ENCODE measurements at regions not wholly inside any gene's neighbourhood (a gene's known extent, or its start where the extent isn't known, plus 50 kb on each side); places are given as distances from the start of the nearest gene placed in this dataset.

DNA sequence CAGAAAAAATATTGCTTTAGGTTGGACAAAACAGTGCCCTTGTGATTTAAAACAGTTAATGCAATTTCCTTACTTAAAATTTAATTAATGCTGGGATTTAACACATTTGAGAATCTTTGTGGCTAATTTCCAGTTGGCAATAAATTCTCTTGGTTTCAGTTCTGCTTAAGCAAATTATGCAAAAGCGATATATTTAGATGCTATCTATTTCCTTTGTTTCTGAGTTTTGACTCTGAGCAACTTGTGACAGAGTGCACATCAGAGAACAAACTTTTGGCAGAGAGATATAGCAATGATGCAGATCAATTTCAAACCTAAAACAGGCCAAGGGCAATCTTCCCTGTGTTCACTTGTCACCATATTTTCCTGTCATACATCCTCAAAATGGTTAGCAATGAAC is 933.6 kb upstream of the ZWINT start:
- DNase-seq = no peak

DNA sequence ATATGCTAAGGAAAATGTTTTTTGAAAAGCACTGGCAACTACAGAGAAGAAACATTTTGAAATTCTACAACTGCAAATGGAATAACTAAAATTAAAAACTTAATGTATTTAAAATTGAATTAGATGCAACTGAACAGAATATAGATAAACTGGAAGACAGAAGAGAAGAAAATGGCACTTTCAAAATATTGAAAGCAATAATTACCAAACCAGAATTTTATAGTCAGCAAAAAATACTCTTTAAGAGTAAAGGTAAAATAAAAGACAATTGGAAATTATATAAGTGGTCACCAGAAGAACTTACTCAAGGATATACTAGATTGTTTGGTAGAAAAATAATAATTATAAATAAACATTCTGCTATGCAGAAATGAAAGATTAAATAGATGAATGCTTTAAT is 927.7 kb upstream of the ZWINT start:
- DNase-seq = no peak

DNA sequence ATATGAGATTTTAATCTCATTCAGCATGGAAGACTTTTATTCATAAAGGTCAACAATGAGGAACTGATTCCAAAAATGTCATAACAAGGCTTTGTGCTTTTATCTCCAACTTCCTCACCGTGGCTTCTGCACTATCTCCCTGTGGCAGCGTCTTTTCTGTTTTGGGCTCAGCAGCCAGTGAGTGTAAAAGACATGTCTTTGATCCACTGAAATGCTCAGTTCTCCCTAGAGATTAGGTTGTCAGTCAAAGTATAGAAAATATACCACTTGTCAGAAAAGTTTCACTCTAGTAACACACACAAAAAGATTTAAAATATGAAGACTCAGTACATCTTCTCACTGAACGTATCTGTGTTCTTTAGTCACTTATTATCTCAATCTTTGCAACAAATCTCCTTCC is 901.8 kb upstream of the ZWINT start:
- DNase-seq = no peak

DNA sequence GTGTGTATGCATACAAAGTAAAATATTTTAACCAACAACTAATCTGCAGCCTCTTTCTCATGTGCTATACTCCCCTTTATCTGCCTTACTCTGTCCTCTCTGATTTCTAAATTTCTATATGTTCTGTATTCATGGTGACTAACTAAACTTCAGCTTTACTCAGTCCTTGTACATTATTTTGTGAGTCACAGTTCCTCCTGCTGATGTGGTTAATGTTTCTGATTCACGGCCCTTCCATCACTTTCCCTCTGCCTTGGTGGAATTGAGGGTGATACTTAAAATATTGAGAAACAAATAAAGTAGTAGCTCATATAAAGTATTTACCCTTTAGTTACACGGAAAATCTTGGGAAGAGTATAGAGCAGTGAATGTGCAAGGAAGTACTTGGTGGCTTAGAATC is 899.1 kb upstream of the ZWINT start:
- DNase-seq = no peak

DNA sequence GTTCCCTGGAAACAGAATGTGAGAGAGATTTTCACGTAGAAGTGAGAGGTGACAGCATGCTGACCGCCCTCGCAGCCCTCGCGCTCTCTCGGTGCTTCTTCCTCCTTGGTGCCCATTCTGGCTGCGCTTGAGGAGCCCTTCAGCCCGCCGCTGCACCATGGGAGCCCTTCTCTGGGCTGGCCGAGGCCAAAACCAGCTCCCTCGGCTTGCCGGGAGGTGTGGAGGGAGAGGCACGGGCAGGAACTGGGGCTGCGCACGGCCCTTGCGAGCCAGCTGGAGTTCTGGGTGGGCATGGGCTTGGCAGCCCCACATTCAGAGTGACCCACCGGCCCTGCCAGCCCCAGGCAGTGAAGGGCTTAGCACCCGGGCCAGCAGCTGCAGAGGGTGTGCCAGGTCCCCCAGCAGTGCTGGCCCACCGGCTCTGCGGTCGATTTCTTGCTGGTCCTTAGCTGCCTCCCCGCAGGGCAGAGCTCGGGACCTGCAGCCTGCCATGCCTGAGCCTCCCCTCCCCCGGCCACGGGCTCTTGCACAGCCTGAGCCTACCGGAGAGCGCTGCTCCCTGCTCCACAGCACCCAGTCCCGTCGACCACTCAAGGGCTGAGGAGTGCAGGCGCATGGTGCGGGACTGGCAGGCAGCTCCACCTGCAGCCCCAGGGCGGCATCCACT is 888.7 kb upstream of the ZWINT start:
- DNase-seq = no peak

DNA sequence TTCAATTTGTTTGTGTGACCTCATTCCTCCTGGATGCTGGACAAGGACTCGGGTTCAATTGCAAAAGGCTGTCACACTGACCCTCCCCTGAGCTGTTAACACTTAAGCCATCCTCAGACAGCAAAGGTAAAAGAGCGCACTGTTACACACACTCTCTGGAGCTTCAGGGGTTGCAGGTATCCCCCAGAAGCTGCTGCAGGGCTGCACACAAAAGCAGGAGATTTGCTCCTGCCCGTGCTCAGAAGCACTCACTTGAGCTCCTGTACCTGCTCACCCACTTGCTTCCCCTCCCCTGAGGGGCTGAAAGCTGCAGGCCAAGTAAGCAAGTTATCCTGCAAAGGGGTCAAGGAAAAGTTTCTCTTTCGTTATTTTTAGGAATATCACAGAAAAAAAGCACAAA is 886.2 kb upstream of the ZWINT start:
- no peak for DNase-seq

DNA sequence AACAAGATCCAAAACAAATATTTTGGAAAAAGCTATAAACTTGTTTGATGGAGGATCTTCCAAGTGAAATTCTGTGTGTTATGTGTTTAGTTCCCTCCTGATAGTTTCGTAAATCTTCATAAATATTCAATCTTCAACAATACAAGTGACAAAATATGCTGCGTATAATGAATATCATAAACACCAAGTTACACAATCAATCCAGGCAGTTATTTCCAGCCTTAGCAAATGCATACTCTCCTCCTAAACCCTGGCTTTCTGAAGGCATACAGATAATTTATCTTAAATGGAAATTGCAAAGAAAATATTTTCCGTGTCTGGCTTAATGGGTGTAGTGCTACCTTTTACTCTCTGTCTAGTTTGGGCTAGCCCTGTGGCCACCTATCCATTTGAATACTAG is 864.9 kb upstream of the ZWINT start:
- DNase-seq = no peak

DNA sequence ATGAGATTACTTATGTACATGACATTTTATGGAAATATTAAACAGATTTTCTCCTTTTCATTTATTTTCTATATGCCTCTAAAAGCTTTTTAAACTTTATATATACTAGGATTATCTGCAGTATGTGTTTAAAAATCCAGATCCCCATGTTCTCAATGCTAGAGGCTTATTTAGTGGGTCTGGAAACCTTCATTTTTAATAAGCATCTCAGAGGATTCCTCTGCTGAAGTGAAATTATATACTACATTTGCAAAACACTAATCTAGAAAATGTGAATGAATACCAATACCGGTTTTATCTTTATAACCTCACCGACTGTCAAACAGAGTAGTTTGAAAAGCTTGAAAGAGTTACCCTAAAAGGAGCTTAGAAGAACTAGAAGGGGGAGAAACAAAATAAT is 863.8 kb upstream of the ZWINT start:
- DNase-seq = no peak

DNA sequence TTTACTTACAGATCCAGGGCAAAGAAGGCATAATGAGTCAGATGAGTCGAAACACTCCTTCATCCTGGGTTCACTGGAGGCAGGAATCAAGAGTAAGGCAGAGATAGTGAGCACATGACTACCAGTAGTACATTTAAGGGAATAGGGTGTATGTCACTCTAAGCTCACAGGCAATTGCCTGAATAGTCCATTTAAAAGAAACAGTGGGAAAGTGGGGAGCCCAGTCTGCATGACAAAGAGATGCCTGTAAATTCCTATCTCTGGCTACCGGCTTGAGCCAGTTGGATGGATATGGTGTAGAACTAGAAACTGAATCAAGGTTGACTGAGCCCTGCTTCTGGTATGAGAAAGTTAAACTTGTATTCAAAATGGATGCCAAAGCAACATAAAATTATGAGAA is 861.5 kb upstream of the ZWINT start:
- no peak for DNase-seq

DNA sequence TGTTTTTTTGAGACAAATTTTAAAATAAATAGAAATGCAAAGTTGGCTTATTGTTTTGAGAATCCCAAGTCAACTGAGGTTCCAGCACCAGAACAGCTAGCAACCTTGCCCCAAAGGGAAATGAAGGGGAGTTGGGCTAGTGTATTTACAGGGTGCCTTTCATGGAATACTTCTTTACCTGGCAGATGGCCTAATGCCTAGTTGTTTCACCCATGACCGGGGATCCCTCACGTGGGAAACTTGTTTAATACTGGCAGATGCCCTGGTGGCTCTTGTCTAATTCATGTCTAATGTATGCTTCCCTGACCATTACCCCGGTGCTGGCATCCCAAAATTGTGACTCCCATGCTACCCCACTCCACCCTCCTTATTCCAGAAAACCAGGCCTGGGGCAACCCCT is 861.1 kb upstream of the ZWINT start:
- DNase-seq = no peak

DNA sequence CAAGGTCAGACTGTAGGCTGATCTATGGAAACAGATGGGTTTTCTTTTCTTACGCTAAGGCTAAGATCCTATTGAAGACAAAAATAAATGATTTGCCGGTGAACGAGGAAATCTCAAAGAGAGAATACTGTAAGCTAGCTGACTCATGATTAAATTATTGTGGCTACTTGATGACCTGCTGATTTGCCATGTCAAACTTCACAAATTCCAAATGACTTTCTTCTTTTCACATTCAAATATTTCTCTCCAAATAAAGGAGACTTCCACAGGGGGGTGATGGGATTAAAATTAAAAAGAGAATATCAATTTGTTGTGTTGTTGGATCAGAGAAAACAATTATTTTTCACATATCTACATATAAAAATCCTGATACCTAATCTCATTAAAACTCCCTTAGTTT is 860.6 kb upstream of the ZWINT start:
- no peak for DNase-seq

DNA sequence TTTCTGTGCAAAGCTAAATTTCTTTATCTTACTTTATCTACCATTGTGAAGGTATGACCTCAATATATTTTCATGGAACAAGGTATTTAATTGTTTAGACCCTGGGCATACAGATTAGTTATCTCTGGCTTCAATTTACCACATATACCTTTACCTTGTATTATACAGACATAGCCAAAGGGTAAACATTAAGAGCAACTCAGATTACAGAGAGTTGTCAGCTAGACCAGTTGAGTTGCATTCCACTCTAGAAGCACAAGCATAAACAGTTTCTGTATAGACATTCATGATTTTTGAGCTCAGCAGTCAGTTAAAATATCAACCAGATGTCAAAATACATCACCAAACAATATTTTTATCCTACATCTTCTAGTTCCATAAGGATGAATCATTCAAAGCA is 857.3 kb upstream of the ZWINT start:
- no peak for DNase-seq

DNA sequence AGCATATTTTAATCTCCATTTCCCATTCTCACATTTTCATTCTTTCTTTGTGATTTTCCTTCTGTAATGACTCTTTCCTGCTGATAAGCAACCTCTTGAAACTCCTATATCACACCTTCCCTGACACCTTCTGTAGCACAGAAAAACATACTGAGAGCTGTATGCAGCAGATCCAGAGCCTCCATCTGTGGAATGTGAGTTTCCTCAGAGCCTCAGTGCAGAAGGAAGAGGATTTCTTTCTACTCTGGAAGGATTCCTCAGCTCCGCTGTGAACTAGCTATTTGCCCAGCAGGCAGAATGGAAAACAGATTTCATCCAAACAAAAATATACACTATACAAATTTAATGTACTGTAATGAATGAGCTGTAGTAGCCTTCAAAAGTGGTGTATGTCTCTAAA is 841.3 kb upstream of the ZWINT start:
- no peak for DNase-seq

DNA sequence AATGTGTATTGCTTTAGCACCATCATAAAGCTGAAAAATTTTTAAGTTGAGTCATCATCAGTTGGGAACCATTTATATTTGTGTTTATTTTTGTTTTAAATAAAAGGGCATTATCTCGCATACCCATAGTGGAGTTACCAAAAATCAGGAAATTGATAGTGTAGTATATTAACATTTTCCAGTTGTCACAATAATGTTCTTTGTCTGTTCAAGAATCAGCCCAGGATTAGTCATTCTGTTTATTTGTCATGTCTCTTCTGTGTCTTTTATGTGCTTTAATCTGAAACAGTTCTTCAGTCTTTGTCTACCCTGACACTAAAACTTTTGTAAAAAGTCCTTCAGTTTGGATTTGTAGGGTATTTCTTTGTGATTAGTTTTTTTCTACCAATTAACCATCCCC is 827.8 kb upstream of the ZWINT start:
- DNase-seq = no peak

DNA sequence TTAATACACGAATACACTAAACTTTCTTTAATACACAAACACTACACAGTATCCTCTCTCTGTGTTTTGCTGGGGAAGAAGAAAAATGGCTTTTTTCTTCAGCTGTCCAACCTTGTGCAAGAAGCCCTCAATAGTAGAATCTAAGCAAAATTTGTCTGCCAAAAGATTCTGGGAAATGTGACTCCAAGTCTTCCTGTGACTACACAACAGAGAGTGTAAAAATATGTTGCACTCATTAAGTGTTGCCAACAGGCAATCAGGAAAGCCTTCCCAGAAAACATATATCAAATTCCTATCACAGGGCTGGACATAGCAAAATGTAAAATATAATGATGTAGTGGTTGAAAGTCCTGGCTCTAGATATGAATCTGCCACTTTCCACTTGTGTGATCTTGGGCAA is 825.1 kb upstream of the ZWINT start:
- DNase-seq = no peak

DNA sequence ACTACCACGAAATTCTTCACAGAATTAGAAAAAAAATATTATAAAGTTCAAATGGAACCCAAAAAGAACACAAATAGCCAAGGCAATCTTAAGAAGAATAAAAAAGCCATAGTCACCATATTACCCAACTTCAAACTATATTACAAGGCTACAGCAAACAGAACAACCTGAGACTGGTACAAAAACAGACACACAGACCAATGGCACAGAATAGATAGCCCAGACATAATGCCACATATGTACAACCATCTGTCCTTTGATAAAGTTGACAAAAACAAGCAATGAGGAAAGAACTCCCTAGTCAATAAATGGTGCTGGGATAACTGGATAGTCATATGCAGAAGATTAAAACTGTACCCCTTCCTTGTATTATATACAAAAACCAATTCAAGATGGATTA is 808.5 kb upstream of the ZWINT start:
- no peak for DNase-seq

DNA sequence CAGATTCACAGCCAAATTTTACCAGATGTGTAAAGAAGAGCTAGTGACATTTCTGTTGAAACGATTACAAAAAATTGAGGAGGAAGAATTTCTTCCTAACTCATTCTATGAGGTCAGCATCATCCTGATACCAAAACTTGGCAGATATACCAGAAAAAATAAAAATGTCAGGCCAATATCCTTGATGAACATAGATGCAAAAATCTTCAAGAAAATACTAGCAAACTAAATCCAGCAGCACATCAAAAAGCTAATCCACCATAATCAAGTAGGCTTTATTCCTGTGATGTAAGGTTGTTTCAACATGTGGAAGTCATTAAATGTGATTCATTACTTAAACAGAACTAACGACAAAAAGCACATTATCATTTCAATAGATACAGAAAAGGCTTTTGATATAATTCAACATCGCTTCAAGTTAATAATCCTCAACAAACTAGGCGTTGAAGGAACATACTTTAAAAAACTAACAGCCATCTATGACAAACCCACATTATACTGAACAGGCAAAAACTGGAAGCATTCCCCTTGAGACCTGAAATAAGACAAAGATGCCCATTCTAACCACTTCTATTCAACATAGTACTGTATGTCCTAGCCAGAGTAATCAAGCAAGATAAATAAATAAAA is 807.7 kb upstream of the ZWINT start:
- no peak for DNase-seq

DNA sequence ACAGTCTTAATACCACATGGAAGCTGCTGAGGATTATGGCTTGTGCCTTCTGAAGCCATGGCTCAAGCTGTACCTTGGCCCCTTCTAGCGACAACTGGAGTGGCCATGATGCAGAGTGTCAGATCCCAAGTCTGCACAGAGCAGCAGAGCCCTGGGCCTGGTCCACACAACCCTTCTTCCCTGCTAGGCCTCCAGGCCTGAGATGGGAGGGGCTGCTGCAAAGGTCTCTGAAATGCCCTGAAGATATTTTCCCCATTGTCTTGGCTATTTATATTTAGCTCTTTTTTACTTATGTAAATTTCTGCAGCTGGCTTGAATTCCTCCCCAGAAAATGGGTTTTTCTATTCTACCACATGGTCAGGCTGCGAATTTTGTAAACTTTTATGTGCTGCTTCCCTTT is 804.6 kb upstream of the ZWINT start:
- no peak for DNase-seq

DNA sequence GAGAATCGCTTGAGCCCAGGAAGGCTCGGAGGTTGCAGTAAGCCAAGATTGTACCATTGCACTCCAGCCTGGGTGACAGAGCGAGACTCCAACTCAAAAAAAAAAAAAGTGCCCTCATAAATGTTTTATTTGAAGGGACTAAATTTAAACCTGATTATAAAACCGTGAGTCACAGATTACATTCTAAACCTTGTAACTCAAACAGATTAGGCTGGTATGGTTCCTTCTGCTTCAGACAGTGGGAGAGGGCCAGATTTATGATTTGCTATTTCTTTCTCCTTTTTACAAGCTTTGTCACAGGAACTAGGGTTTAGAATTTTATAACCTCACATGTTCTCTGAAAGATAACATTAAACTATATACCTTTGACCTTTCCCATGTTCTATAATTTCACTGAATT is 801.2 kb upstream of the ZWINT start:
- no peak for DNase-seq

DNA sequence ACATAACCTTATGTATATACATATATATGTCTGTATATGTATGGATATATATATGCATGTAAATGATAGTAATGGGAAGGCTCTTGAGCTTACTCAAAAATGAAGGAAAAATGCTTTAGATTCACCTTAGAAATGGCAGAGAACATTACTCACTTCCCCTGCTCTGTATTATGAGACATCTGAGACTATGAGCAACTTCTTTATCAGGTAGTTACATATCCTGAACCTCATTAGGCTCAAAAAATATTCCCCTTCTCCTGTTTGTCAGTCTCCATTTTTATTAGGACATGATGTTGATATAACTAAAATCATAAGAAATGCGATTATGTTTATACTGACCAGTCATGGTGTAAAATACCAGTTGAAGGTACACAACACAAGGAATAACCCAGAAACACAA is 800.1 kb upstream of the ZWINT start:
- no peak for DNase-seq

DNA sequence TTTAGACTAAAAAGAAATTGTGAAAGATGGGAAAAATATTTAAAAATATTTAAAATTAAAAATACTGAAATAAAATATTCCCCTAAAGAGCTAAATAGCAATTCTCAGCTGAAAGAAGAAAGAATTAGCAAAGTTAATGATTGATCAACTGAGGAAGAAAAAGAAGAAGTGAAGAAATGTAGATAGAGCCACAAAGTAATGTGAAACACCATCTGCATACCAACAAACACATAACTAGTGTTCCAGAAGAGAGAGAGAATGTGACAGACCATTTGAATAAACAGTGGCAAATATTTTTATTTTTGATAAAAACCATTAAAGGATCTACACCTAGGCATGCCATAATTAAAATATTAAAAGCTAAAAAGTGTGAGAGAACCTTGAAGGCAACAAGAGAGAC is 784.5 kb upstream of the ZWINT start:
- no peak for DNase-seq

DNA sequence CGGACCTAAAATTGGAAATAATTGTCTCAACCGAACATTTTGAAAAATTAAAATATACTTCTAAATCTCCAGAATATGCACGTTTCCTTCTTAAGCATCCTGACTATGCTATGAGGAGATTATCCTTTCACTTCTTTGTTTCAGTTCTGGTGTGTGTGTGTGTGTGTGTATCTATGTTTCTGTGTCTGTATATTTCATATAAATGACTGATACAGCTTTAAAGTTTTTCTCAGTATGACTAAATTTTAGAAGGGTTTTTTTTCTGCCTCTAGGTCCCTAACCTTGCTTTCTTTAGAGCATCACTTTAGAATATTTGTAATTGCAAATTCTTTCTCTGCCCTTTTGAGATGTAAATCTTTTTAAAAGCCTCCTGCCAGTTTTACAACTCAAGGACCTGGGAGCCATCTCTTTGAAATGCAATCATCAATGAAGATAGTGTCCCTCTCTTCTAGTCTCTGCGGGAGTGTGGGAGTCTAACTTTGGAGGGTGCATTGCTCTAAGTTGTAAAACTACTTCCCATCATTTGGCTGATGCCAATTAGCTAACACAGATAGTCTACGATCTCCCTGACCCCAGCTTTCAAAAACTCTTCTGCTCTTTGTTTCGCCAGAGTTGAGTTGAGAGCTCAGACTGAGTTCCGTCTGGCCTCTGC is 782.0 kb upstream of the ZWINT start:
- DNase-seq = no peak

DNA sequence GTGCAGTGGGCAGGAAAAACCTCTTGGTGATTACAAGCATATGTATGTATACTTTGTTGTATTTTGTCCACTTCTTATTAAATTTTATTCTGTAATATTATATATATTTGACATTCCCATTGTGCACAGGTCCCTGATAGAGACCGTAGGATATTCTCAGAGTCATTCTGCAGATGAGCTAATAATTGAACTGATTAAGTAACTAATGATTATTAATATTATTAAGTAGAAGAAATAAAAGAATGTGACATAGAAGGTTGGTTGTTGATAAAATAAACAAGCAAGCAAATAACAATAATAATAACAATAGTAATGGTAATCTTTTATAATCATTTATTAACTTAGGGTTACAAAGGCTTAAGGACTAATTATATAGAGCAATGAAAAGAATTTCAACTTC is 780.6 kb upstream of the ZWINT start:
- no peak for DNase-seq

DNA sequence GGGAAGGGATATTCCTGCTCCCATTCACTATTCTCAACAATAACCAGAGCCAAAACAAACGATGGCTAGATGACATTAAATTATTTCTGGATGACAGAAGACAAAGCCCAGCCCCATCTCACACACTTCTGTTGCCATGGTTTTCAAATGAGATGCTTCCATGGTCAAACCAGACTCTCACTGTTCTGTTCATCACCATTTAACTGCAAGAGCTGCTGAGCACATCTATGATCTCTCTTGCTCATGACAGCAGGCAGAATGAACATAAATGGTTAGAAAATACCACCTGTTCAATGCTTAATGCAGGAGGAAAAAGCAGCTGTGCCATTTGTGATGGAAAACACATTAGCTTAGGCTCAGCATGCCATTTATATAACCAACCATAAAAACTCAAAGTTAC is 758.6 kb upstream of the ZWINT start:
- no peak for DNase-seq

DNA sequence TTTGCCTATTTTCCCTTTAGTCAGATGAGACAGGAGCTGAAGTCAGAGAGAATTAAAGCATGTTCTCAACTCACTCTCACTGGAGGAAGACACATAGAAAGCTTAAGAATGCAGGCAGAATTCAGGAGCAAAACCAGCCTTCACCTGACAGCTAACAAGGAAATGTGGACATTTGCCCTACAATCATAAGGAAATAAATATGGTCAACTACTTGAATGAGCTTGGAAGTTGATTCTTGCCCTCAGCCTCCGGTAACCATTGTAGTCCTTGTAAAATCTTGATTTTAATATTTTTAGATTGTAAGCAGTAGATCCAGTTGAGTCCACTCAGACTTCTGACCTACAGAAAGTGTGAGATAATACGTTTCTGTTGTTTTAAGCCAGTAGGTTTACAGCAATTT is 752.5 kb upstream of the ZWINT start:
- no peak for DNase-seq
